BLaER1 treated with 17β-estradiol and CSF1 and Interleukin-3, amounts not matched to agents 10 nM and 100 nM (cell line): ENCODE measurements at regions not wholly inside any gene's neighbourhood (a gene's known extent, or its start where the extent isn't known, plus 50 kb on each side); places are given as distances from the start of the nearest gene placed in this dataset.
"Not testable (repeated sequence)": the region's sequence is repeated elsewhere in the genome, so short reads cannot be mapped to it uniquely, and the experiment has no call there.

Experiments
- H3K27ac ChIP-seq, 11 experiments: shearing (Covaris generic); formaldehyde crosslinking; 2 replicates each; pipeline ENCODE4 v1.8.1; 2022
- H3K27me3 ChIP-seq, 11 experiments: shearing (Covaris generic); formaldehyde crosslinking; 2 replicates each; pipeline ENCODE4 v1.8.1; 2022
- H3K36me3 ChIP-seq, 11 experiments: shearing (Covaris generic); formaldehyde crosslinking; 2 replicates each; pipeline ENCODE4 v1.8.1; 2022
- H3K4me1 ChIP-seq, 10 experiments: shearing (Covaris generic); formaldehyde crosslinking; 2 replicates each; pipeline ENCODE4 v1.8.1; 2022
- H3K4me2 ChIP-seq, 11 experiments: shearing (Covaris generic); formaldehyde crosslinking; 2 replicates each; pipeline ENCODE4 v1.8.1; 2022
- H3K4me3 ChIP-seq, 10 experiments: shearing (Covaris generic); formaldehyde crosslinking; 2 replicates each; pipeline ENCODE4 v1.8.1; 2022
- H3K9ac ChIP-seq, 11 experiments: shearing (Covaris generic); formaldehyde crosslinking; 2 replicates each; pipeline ENCODE4 v1.8.1; 2022
- H3K9me3 ChIP-seq, 11 experiments: shearing (Covaris generic); formaldehyde crosslinking; replicated peaks in 1 of 11; 2 replicates each; pipeline ENCODE4 v1.8.1; 2022
- H4K20me1 ChIP-seq, 11 experiments: shearing (Covaris generic); formaldehyde crosslinking; 2 replicates each; pipeline ENCODE4 v1.8.1; 2022
- Cebpa-rat ChIP-seq, 11 experiments: shearing (Covaris generic); IDR thresholded peaks; 2 replicates each; pipeline ENCODE4 v1.8.1; 2022

- Histone ChIP-seq H3K9me3 (peaks cover 19 to 45% (median 36%) of the 10 kb centered on the region in 11 experiments), H3K4me2 (no peak overlapping the region)
Measured at GRCh38 chr6:144434308-144434990, 149.3 kb downstream of the UTRN start.

GRCh38 chr6:144435602-144436426 lies 150.7 kb downstream of the UTRN start:
- Histone ChIP-seq H4K20me1 (peaks cover 0 to 10% (median 0%) of the 10 kb centered on the region in 11 experiments; a peak in 3 of 22 replicates), H3K36me3 (peaks cover 80 to 85% (median 82%) of the 10 kb centered on the region in 11 experiments), H3K4me1 (no peaks in the 10 kb centered on the region), H3K27me3 (no peaks in the 10 kb centered on the region), H3K27ac (no peak overlapping the region), H3K9me3 (peaks cover 33 to 57% (median 49%) of the 10 kb centered on the region in 11 experiments), H3K4me3 (no peak overlapping the region), H3K9ac (no peak overlapping the region), H3K4me2 (no peak overlapping the region)
- TF ChIP-seq Cebpa-rat (IDR thresholded peaks at IDR 0.05): no peak

More at GRCh38 chr6:144434308-144434990, 149.3 kb downstream of the UTRN start:
- Histone ChIP-seq H3K27me3 (no peaks in the 10 kb centered on the region), H3K36me3 (peaks cover 80 to 85% (median 82%) of the 10 kb centered on the region in 11 experiments), H4K20me1 (peaks cover 0 to 10% (median 0%) of the 10 kb centered on the region in 11 experiments; a peak in 3 of 22 replicates), H3K27ac (no peak overlapping the region), H3K4me3 (no peak overlapping the region), H3K9ac (no peak overlapping the region), H3K4me1 (no peaks in the 10 kb centered on the region)
- no peak for TF ChIP-seq Cebpa-rat (IDR thresholded peaks at IDR 0.05)

- Histone ChIP-seq H3K27ac (no peak overlapping the region), H3K9ac (no peak overlapping the region), H3K4me2 (no peak overlapping the region), H3K36me3 (peaks cover 80 to 85% (median 82%) of the 10 kb centered on the region in 11 experiments), H3K4me3 (no peak overlapping the region), H3K9me3 (peaks cover 42 to 57% (median 49%) of the 10 kb centered on the region in 11 experiments), H4K20me1 (peaks cover 0 to 10% (median 0%) of the 10 kb centered on the region in 11 experiments; a peak in 3 of 22 replicates), H3K4me1 (no peaks in the 10 kb centered on the region), H3K27me3 (no peaks in the 10 kb centered on the region)
- no peak for TF ChIP-seq Cebpa-rat (IDR thresholded peaks at IDR 0.05)
Measured at GRCh38 chr6:144437105-144437504, 152.0 kb downstream of the UTRN start.

- H3K36me3 ChIP-seq: peaks cover 85 to 90% (median 87%) of the 10 kb centered on the region in 11 experiments
- no peak overlapping the region for H3K27ac ChIP-seq
- TF ChIP-seq Cebpa-rat (IDR thresholded peaks at IDR 0.05): no peak
- H3K27me3 ChIP-seq: no peaks in the 10 kb centered on the region
- H3K9me3 ChIP-seq: peaks cover 41 to 58% (median 48%) of the 10 kb centered on the region in 11 experiments
- H3K4me2 ChIP-seq: no peak overlapping the region
- peaks cover 0 to 10% (median 0%) of the 10 kb centered on the region in 11 experiments; a peak in 3 of 22 replicates for H4K20me1 ChIP-seq
- H3K4me3 ChIP-seq: no peak overlapping the region
- H3K4me1 ChIP-seq: no peaks in the 10 kb centered on the region
- H3K9ac ChIP-seq: no peak overlapping the region
Measured at GRCh38 chr6:144438103-144438502, 153.0 kb downstream of the UTRN start.

- Histone ChIP-seq H3K27ac (no peak overlapping the region), H3K9ac (no peak overlapping the region), H3K9me3 (peaks cover 41 to 55% (median 46%) of the 10 kb centered on the region in 11 experiments), H3K36me3 (peaks cover 86 to 97% (median 90%) of the 10 kb centered on the region in 11 experiments), H3K4me1 (no peaks in the 10 kb centered on the region), H3K4me2 (no peak overlapping the region), H4K20me1 (peaks cover 0 to 10% (median 0%) of the 10 kb centered on the region in 11 experiments; a peak in 3 of 22 replicates), H3K4me3 (no peak overlapping the region), H3K27me3 (no peaks in the 10 kb centered on the region)
- no peak for TF ChIP-seq Cebpa-rat (IDR thresholded peaks at IDR 0.05)
Measured at GRCh38 chr6:144439016-144439415, 153.9 kb downstream of the UTRN start.

- H3K9ac ChIP-seq, H3K4me2 ChIP-seq, H3K27ac ChIP-seq, H3K27me3 ChIP-seq, H4K20me1 ChIP-seq, H3K4me1 ChIP-seq: not testable (repeated sequence)
- peak overlapping the region in 7 of 10 experiments; percentile 4 to 50 (median 37); a peak in 6 of 20 replicates for H3K4me3 ChIP-seq
- H3K36me3 ChIP-seq: peaks cover 93 to 100% (median 95%) of the 10 kb centered on the region in 11 experiments
- H3K9me3 ChIP-seq: peaks cover 41 to 55% (median 46%) of the 10 kb centered on the region in 11 experiments
Measured at GRCh38 chr6:144441801-144442200, 156.7 kb downstream of the UTRN start.

GRCh38 chr6:144443157-144443556 lies 158.0 kb downstream of the UTRN start:
- no peak for TF ChIP-seq Cebpa-rat (IDR thresholded peaks at IDR 0.05)
- no peak overlapping the region for H3K4me2 ChIP-seq
- no peaks in the 10 kb centered on the region for H4K20me1 ChIP-seq
- peaks cover 39 to 47% (median 42%) of the 10 kb centered on the region in 11 experiments for H3K9me3 ChIP-seq
- H3K36me3 ChIP-seq: peaks cover 91 to 100% (median 93%) of the 10 kb centered on the region in 11 experiments
- no peak overlapping the region for H3K4me3 ChIP-seq
- H3K4me1 ChIP-seq: no peaks in the 10 kb centered on the region
- H3K9ac ChIP-seq: no peak overlapping the region
- no peaks in the 10 kb centered on the region for H3K27me3 ChIP-seq
- H3K27ac ChIP-seq: no peak overlapping the region

GRCh38 chr6:144447472-144447871 lies 162.3 kb downstream of the UTRN start:
- Histone ChIP-seq H3K36me3 (peaks cover 91 to 100% (median 93%) of the 10 kb centered on the region in 11 experiments), H3K4me2 (no peak overlapping the region), H3K4me1 (no peaks in the 10 kb centered on the region), H3K4me3 (no peak overlapping the region), H4K20me1 (peaks cover 0 to 6% (median 0%) of the 10 kb centered on the region in 11 experiments; a peak in 1 of 22 replicates), H3K27me3 (no peaks in the 10 kb centered on the region), H3K9ac (no peak overlapping the region), H3K27ac (no peak overlapping the region), H3K9me3 (peaks cover 0 to 5% (median 0%) of the 10 kb centered on the region in 11 experiments; a peak in 8 of 22 replicates)
- TF ChIP-seq Cebpa-rat (IDR thresholded peaks at IDR 0.05): no peak

GRCh38 chr6:144449218-144449617 lies 164.1 kb downstream of the UTRN start:
- no peak overlapping the region for H3K4me3 ChIP-seq
- no peaks in the 10 kb centered on the region for H3K4me1 ChIP-seq
- no peak overlapping the region for H3K9ac ChIP-seq
- H3K9me3 ChIP-seq: no peaks in the 10 kb centered on the region; a peak in 1 of 22 replicates
- H4K20me1 ChIP-seq: peaks cover 0 to 6% (median 0%) of the 10 kb centered on the region in 11 experiments; a peak in 1 of 22 replicates
- no peak overlapping the region for H3K4me2 ChIP-seq
- TF ChIP-seq Cebpa-rat (IDR thresholded peaks at IDR 0.05): no peak; a peak in 1 of 22 replicates
- H3K36me3 ChIP-seq: peaks cover 94 to 100% (median 98%) of the 10 kb centered on the region in 11 experiments
- no peak overlapping the region for H3K27ac ChIP-seq
- H3K27me3 ChIP-seq: no peaks in the 10 kb centered on the region
